HG03565 (cell line): ENCODE measurements at regions not wholly inside any gene's neighbourhood (a gene's known extent, or its start where the extent isn't known, plus 50 kb on each side); places are given as distances from the start of the nearest gene placed in this dataset.

Experiments
- ATAC-seq: cut with Tn5 transposase; IDR thresholded peaks from one replicate; pipeline ENCODE4 v1.9.1; 2021; ENCODE audit warnings: mild to moderate bottlenecking, moderate library complexity; ENCODE audit not compliant: unreplicated experiment

- ATAC-seq, result no peak
Measured at GRCh38 chr20:50311308-50312001, 120.8 kb downstream of the CEBPB start.

GRCh38 chr20:50312002-50312681 lies 121.5 kb downstream of the CEBPB start:
- no peak for ATAC-seq

GRCh38 chr20:50312682-50313521 lies 122.3 kb downstream of the CEBPB start:
- no peak for ATAC-seq

- no peak for ATAC-seq
Measured at GRCh38 chr20:50313522-50313820, 122.8 kb downstream of the CEBPB start.

- no peak for ATAC-seq
Measured at GRCh38 chr20:50313827-50314677, 123.4 kb downstream of the CEBPB start.

- no peak for ATAC-seq
Measured at GRCh38 chr20:50314678-50315335, 124.2 kb downstream of the CEBPB start.

GRCh38 chr20:50315586-50316551 lies 125.2 kb downstream of the CEBPB start:
- ATAC-seq, result no peak

- no peak for ATAC-seq
Measured at GRCh38 chr20:50317116-50317515, 126.5 kb downstream of the CEBPB start.

GRCh38 chr20:50317609-50318008 lies 127.0 kb downstream of the CEBPB start:
- no peak for ATAC-seq

GRCh38 chr20:50318710-50319109 lies 128.1 kb downstream of the CEBPB start:
- no peak for ATAC-seq

- no peak for ATAC-seq
Measured at GRCh38 chr20:50320005-50320900, 129.6 kb downstream of the CEBPB start.

- no peak for ATAC-seq
Measured at GRCh38 chr20:50320901-50321796, 130.5 kb downstream of the CEBPB start.

- no peak for ATAC-seq
Measured at GRCh38 chr20:50321797-50322480, 131.3 kb downstream of the CEBPB start.

- ATAC-seq, result no peak
Measured at GRCh38 chr20:50322703-50323131, 132.1 kb downstream of the CEBPB start.

- ATAC-seq, result no peak
Measured at GRCh38 chr20:50323209-50323608, 132.6 kb downstream of the CEBPB start.
